DMS 273 (cell line): ENCODE measurements at regions not wholly inside any gene's neighbourhood (a gene's known extent, or its start where the extent isn't known, plus 50 kb on each side); places are given as distances from the start of the nearest gene placed in this dataset.

Experiments used
- DNase-seq: peaks from one replicate; lab custom pipeline; 2025; ENCODE audit not compliant: unreplicated experiment; lab: John Stamatoyannopoulos, UW

GRCh38 chr19:30151081-30151480, 209.0 kb downstream of the URI1 start:
- DNase-seq, result no peak

- no peak for DNase-seq
These were observed 210.7 kb downstream of the URI1 start for GRCh38 chr19:30152510-30153291.

- DNase-seq, result no peak
These were observed 211.5 kb downstream of the URI1 start for GRCh38 chr19:30153326-30154210.

GRCh38 chr19:30154410-30154809, 212.4 kb downstream of the URI1 start:
- DNase-seq, result no peak

GRCh38 chr19:30155381-30156200, 213.6 kb downstream of the URI1 start:
- DNase-seq, result no peak

- no peak for DNase-seq
These were observed 214.6 kb downstream of the URI1 start for GRCh38 chr19:30156646-30157045.

GRCh38 chr19:30158067-30158892, 213.9 kb upstream of the ZNF536 start:
- DNase-seq, result no peak

- no peak for DNase-seq
These were observed 213.3 kb upstream of the ZNF536 start for GRCh38 chr19:30158893-30159245.

GRCh38 chr19:30159636-30160035, 212.5 kb upstream of the ZNF536 start:
- no peak for DNase-seq

GRCh38 chr19:30160426-30160825, 211.8 kb upstream of the ZNF536 start:
- DNase-seq, result no peak

GRCh38 chr19:30161021-30161655, 211.0 kb upstream of the ZNF536 start:
- no peak for DNase-seq

- no peak for DNase-seq
These were observed 210.4 kb upstream of the ZNF536 start for GRCh38 chr19:30161770-30162169.

- no peak for DNase-seq
These were observed 209.5 kb upstream of the ZNF536 start for GRCh38 chr19:30162718-30163117.

GRCh38 chr19:30163663-30164062, 208.5 kb upstream of the ZNF536 start:
- no peak for DNase-seq

GRCh38 chr19:30165228-30165813, 206.9 kb upstream of the ZNF536 start:
- DNase-seq, result no peak

- no peak for DNase-seq
These were observed 204.8 kb upstream of the ZNF536 start for GRCh38 chr19:30167206-30167868.

GRCh38 chr19:30167976-30168635, 204.1 kb upstream of the ZNF536 start:
- no peak for DNase-seq

- no peak for DNase-seq
These were observed 203.4 kb upstream of the ZNF536 start for GRCh38 chr19:30168760-30169159.
